Thyroid gland (tissue), 4 donors: ENCODE measurements at regions not wholly inside any gene's neighbourhood (a gene's known extent, or its start where the extent isn't known, plus 50 kb on each side); places are given as distances from the start of the nearest gene placed in this dataset.

ENCODE experiments used
- DNase-seq, 2 donors: peaks; one replicate each; pipeline ENCODE4 v3.0.0-alpha.2; 2019
- H3K27ac ChIP-seq, 3 donors: fragments of 200-600 bp; sonication (generic); 1 replicate in 2 of 3; 2 replicates in 1 of 3; pipeline ENCODE4 v1.5.1; 2016 to 2019; ENCODE audit warnings: mild to moderate bottlenecking in 1 of 3, moderate library complexity in 1 of 3
- H3K27me3 ChIP-seq: fragments of 200-600 bp; sonication (generic); one replicate; pipeline ENCODE4 v1.5.1; 2019
- H3K36me3 ChIP-seq, 2 donors: fragments of 200-600 bp; sonication (generic); one replicate each; pipeline ENCODE4 v1.5.1; 2016 to 2019
- H3K4me1 ChIP-seq, 2 donors: fragments of 200-600 bp; sonication (generic); one replicate each; pipeline ENCODE4 v1.5.1; 2017 to 2019
- H3K4me3 ChIP-seq, 3 donors: fragments of 200-600 bp; sonication (generic); replicated peaks in 1 of 3; 1 replicate in 2 of 3; 2 replicates in 1 of 3; pipeline ENCODE4 v1.5.1; 2016; ENCODE audit warnings: mild to moderate bottlenecking in 1 of 3
- H3K9me3 ChIP-seq: fragments of 200-600 bp; sonication (generic); one replicate; pipeline ENCODE4 v1.5.1; 2017
- CTCF ChIP-seq, 6 experiments: fragments of 200-600 bp in 3 of 6; fragments of 450-650 bp in 3 of 6; sonication (generic) in 3 of 6; IDR thresholded peaks; one replicate each; pipeline ENCODE4 v1.5.1; 2016 to 2019; ENCODE audit warnings: antibody characterized with exemption in 6 of 6, mild to moderate bottlenecking in 2 of 6, inconsistent platforms in 1 of 6, moderate library complexity in 1 of 6
- POLR2A ChIP-seq, 2 donors: fragments of 450-650 bp; IDR thresholded peaks; one replicate each; pipeline ENCODE4 v1.6.1; 2017; ENCODE audit warnings: antibody characterized with exemption in 2 of 2, mild to moderate bottlenecking in 2 of 2, moderate library complexity in 1 of 2
- WGBS, 2 donors: methylation state at CpG; one replicate each; pipeline ENCODE4 v1.1.5; 2017; 5-methylcytosine and 5-hydroxymethylcytosine counted together
- intact Hi-C: fragments of 100-400 bp; cut with DNase I; formaldehyde crosslinking; loops from one replicate; pipeline ENCODE4 v1.15.1; 2023

- Histone ChIP-seq H3K4me1 (no peaks in the 10 kb centered on the region), H3K27me3 (no peaks in the 10 kb centered on the region), H3K27ac (no peak overlapping the region), H3K36me3 (no peaks in the 10 kb centered on the region), H3K9me3 (no peaks in the 10 kb centered on the region), H3K4me3 (no peak overlapping the region)
- intact Hi-C loops, result no loop called here
- 79 to 87% methylated on average over 1 of the region's 1 CpG for WGBS, 2 donors
- DNase-seq, result no peak
- TF ChIP-seq POLR2A (IDR thresholded peaks at IDR 0.05), result no peak
- no peak for TF ChIP-seq CTCF (IDR thresholded peaks at IDR 0.05)
Observed at GRCh38 chr12:58519839-58520238, 400.5 kb downstream of the LRIG3 start.

- 95 to 97% methylated on average over 2 of the region's 2 CpGs for WGBS, 2 donors
Observed at GRCh38 chr12:58521152-58521551, 399.2 kb downstream of the LRIG3 start.

GRCh38 chr12:58521796-58522195 is 398.5 kb downstream of the LRIG3 start:
- H3K9me3 ChIP-seq, result no peaks in the 10 kb centered on the region
- H3K27me3 ChIP-seq, result no peaks in the 10 kb centered on the region
- H3K36me3 ChIP-seq, result no peaks in the 10 kb centered on the region
- TF ChIP-seq POLR2A (IDR thresholded peaks at IDR 0.05), result no peak
- TF ChIP-seq CTCF (IDR thresholded peaks at IDR 0.05), result no peak
- no peak for DNase-seq
- 83 to 95% methylated on average over 1 of the region's 1 CpG for WGBS, 2 donors
- intact Hi-C loops, result no loop called here
- H3K4me3 ChIP-seq, result no peak overlapping the region
- H3K4me1 ChIP-seq, result no peaks in the 10 kb centered on the region
- no peak overlapping the region for H3K27ac ChIP-seq

More at GRCh38 chr12:58521152-58521551, 399.2 kb downstream of the LRIG3 start:
- Histone ChIP-seq H3K36me3 (no peaks in the 10 kb centered on the region), H3K27me3 (no peaks in the 10 kb centered on the region), H3K27ac (no peak overlapping the region), H3K4me3 (no peak overlapping the region), H3K4me1 (no peaks in the 10 kb centered on the region), H3K9me3 (no peaks in the 10 kb centered on the region)
- intact Hi-C loops, result no loop called here
- DNase-seq, result no peak
- no peak for TF ChIP-seq CTCF (IDR thresholded peaks at IDR 0.05)

GRCh38 chr12:58523360-58523759 is 396.9 kb downstream of the LRIG3 start:
- intact Hi-C loops, result no loop called here
- H3K36me3 ChIP-seq, result no peaks in the 10 kb centered on the region
- no peaks in the 10 kb centered on the region for H3K4me1 ChIP-seq
- no peak for DNase-seq
- H3K27ac ChIP-seq, result no peak overlapping the region
- no peaks in the 10 kb centered on the region for H3K9me3 ChIP-seq
- no peak overlapping the region for H3K4me3 ChIP-seq
- H3K27me3 ChIP-seq, result no peaks in the 10 kb centered on the region
- TF ChIP-seq POLR2A (IDR thresholded peaks at IDR 0.05), result no peak
- TF ChIP-seq CTCF (IDR thresholded peaks at IDR 0.05), result no peak

GRCh38 chr12:58528271-58528670 is 392.0 kb downstream of the LRIG3 start:
- no peak for DNase-seq
- 0% methylated on average over 1 of the region's 1 CpG for WGBS, 2 donors
- Histone ChIP-seq H3K4me3 (no peak overlapping the region), H3K36me3 (no peaks in the 10 kb centered on the region), H3K27ac (no peak overlapping the region), H3K9me3 (no peaks in the 10 kb centered on the region), H3K27me3 (no peaks in the 10 kb centered on the region), H3K4me1 (no peaks in the 10 kb centered on the region)
- intact Hi-C loops, result no loop called here
- TF ChIP-seq CTCF (IDR thresholded peaks at IDR 0.05), result no peak
- TF ChIP-seq POLR2A (IDR thresholded peaks at IDR 0.05), result no peak
